Lung (tissue), 11 donors: ENCODE measurements at regions not wholly inside any gene's neighbourhood (a gene's known extent, or its start where the extent isn't known, plus 50 kb on each side); places are given as distances from the start of the nearest gene placed in this dataset.

Source experiments
- ATAC-seq: fragments of 200-7000 bp; cut with Tn5 transposase; one replicate; pipeline ENCODE4 v1.9.1; 2020; ENCODE audit warnings: moderate number of reproducible peaks; ENCODE audit not compliant: insufficient read depth, low FRiP score
- DNase-seq, 3 donors: peaks; one replicate each; pipeline ENCODE4 v3.0.0-alpha.2; 2013 to 2017
- H3K27ac ChIP-seq, 2 donors: one replicate each; pipeline ENCODE4 v1.5.1; 2013; ENCODE audit warnings: mild to moderate bottlenecking in 2 of 2, moderate library complexity in 2 of 2, control low read depth in 1 of 2, inconsistent platforms in 1 of 2, low read depth in 1 of 2, low read length in 1 of 2
- H3K27me3 ChIP-seq, 3 donors: one replicate each; pipeline ENCODE4 v1.5.1; 2013; ENCODE audit warnings: low read length in 2 of 3; ENCODE audit not compliant: control insufficient read depth in 3 of 3, insufficient read depth in 3 of 3
- H3K36me3 ChIP-seq, 4 donors: one replicate each; pipeline ENCODE4 v1.5.1; 2013; ENCODE audit warnings: low read length in 4 of 4, mild to moderate bottlenecking in 1 of 4, moderate library complexity in 1 of 4; ENCODE audit not compliant: control insufficient read depth in 4 of 4, insufficient read depth in 4 of 4
- H3K4me1 ChIP-seq, 5 donors: one replicate each; pipeline ENCODE4 v1.5.1; 2013; ENCODE audit warnings: low read length in 5 of 5, mild to moderate bottlenecking in 2 of 5, moderate library complexity in 1 of 5; ENCODE audit not compliant: control insufficient read depth in 5 of 5, insufficient read depth in 5 of 5
- H3K4me3 ChIP-seq: one replicate; pipeline ENCODE4 v1.5.1; 2013; ENCODE audit warnings: mild to moderate bottlenecking, control low read depth, moderate library complexity
- H3K9ac ChIP-seq, 2 donors: one replicate each; pipeline ENCODE4 v1.5.1; 2013; ENCODE audit warnings: low read length in 2 of 2, control low read depth in 1 of 2; ENCODE audit not compliant: insufficient read depth in 1 of 2
- H3K9me3 ChIP-seq, 4 donors: one replicate each; pipeline ENCODE4 v1.5.1; 2013; ENCODE audit warnings: low read length in 3 of 4, mild to moderate bottlenecking in 1 of 4, moderate library complexity in 1 of 4; ENCODE audit not compliant: control insufficient read depth in 4 of 4, insufficient read depth in 3 of 4
- CTCF ChIP-seq: IDR thresholded peaks from 2 replicates; pipeline ENCODE4 v1.5.1; 2012; ENCODE audit warnings: mild to moderate bottlenecking; ENCODE audit errors: control extremely low read depth, extremely low read depth
- WGBS, 2 donors: extraction: QIAGEN DNeasy Blood & Tissue Kit; methylation state at CpG; one replicate each; pipeline ENCODE4 v1.1.7; 2013; 5-methylcytosine and 5-hydroxymethylcytosine counted together
- donor health status: control.
- donor health status: control.
- donor health status: Bipolar disorder and iron deficiency.
- donor health status: healthy.
- donor health status: DM: yes; HTN: yes; CAD: no.

- H3K4me3 ChIP-seq: no peak overlapping the region
- no peak for TF ChIP-seq CTCF
- H3K27me3 ChIP-seq: no peaks in the 10 kb centered on the region
- WGBS, 2 donors: 50 to 55% methylated on average over 5 of the region's 5 CpGs
- H3K9ac ChIP-seq: peak overlapping the region in 1 of 2 donors; percentile 9
- H3K27ac ChIP-seq: peak overlapping the region; percentile 73 to 78
- peaks cover 14 to 56% (median 25%) of the 10 kb centered on the region in 5 donors for H3K4me1 ChIP-seq
- DNase-seq (no peak), ATAC-seq (no peak)
- H3K9me3 ChIP-seq: no peaks in the 10 kb centered on the region
- H3K36me3 ChIP-seq: no peaks in the 10 kb centered on the region
Observed at GRCh38 chr1:58895559-58896145, 111.8 kb upstream of the JUN start.

GRCh38 chr1:58896246-58897183 is 112.7 kb upstream of the JUN start:
- ATAC-seq (peak; percentile 45), DNase-seq (peak in 1 of 3 donors; percentile 51)
- Histone ChIP-seq H3K4me3 (no peak overlapping the region), H3K27ac (peak overlapping the region; percentile 73 to 75), H3K9me3 (no peaks in the 10 kb centered on the region), H3K4me1 (peaks cover 14 to 57% (median 25%) of the 10 kb centered on the region in 5 donors), H3K36me3 (no peaks in the 10 kb centered on the region), H3K27me3 (no peaks in the 10 kb centered on the region), H3K9ac (peak overlapping the region in 1 of 2 donors; percentile 9)
- TF ChIP-seq CTCF: no peak
- 20 to 24% methylated on average over 8 of the region's 8 CpGs for WGBS, 2 donors

GRCh38 chr1:58898739-58899586 is 115.1 kb upstream of the JUN start:
- H3K27me3 ChIP-seq: no peaks in the 10 kb centered on the region
- ATAC-seq (no peak), DNase-seq (peak; percentile 80 to 89 (median 85))
- H3K9me3 ChIP-seq: no peaks in the 10 kb centered on the region
- 14 to 33% methylated on average over 10 of the region's 10 CpGs for WGBS, 2 donors
- H3K27ac ChIP-seq: peak overlapping the region; percentile 64 to 83
- H3K9ac ChIP-seq: peak overlapping the region in 1 of 2 donors; percentile 55
- no peak for TF ChIP-seq CTCF
- no peak overlapping the region for H3K4me3 ChIP-seq
- H3K4me1 ChIP-seq: peaks cover 18 to 57% (median 22%) of the 10 kb centered on the region in 5 donors
- no peaks in the 10 kb centered on the region for H3K36me3 ChIP-seq
